ENCODE measurements at regions not wholly inside any gene's neighbourhood (a gene's known extent, or its start where the extent isn't known, plus 50 kb on each side); places are given as distances from the start of the nearest gene placed in this dataset.

DNA sequence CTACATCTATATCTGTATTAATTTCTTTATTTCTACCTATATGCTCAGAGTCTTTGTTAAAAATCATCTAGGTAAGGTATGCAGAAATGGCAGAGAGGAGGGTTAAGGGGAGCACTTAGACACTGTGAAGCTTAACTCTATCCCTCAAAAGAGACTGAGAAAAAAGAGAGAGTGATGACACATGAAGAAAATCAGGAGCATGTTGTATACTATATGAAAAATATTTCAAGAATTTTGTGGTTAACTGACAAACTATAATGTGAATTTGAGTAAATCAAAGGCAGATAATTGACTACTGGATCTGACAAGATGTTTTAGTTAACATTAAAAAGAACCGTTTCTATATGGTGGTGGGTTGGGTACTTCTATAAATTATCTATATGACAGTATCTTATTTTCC is 1814.2 kb upstream of the SEL1L start:
- TF ChIP-seq, protein P1, sequence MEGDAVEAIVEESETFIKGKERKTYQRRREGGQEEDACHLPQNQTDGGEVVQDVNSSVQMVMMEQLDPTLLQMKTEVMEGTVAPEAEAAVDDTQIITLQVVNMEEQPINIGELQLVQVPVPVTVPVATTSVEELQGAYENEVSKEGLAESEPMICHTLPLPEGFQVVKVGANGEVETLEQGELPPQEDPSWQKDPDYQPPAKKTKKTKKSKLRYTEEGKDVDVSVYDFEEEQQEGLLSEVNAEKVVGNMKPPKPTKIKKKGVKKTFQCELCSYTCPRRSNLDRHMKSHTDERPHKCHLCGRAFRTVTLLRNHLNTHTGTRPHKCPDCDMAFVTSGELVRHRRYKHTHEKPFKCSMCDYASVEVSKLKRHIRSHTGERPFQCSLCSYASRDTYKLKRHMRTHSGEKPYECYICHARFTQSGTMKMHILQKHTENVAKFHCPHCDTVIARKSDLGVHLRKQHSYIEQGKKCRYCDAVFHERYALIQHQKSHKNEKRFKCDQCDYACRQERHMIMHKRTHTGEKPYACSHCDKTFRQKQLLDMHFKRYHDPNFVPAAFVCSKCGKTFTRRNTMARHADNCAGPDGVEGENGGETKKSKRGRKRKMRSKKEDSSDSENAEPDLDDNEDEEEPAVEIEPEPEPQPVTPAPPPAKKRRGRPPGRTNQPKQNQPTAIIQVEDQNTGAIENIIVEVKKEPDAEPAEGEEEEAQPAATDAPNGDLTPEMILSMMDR (IDR thresholded peaks at IDR 0.05; ENCODE audit: borderline replicate concordance, extremely low read depth, low read length, poor library complexity, severe bottlenecking): no peak
- no peak for TF ChIP-seq EZH2 (IDR thresholded peaks at IDR 0.05; ENCODE audit: borderline replicate concordance, low read depth, low read length, severe bottlenecking)
- no peak overlapping the region for H2AFZ ChIP-seq (ENCODE audit: low read depth, low read length)

DNA sequence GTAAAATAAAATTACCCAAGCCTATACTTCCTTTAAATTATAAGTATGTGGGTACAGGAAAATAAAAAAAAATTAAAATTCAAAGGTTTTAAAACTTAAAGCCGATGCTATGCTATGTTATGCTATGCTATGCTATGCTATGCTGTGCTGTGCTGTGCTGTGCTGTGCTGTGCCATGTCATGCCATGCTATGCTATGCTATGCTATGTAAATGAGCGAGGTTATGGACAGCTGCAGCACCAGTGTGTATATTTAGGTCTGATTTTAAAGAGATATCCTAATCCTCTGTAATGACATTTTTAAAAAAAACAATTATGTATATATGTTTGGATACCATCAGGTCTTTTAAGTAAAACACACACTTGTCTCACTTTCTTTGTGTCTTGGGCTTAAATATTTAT is 1822.0 kb upstream of the SEL1L start:
- no peak overlapping the region for H3K9ac ChIP-seq (ENCODE audit: low read depth, low read length)
- no peaks in the 10 kb centered on the region for H3K79me2 ChIP-seq (ENCODE audit: insufficient read depth, low read length)
- ATAC-seq (ENCODE audit: insufficient read depth, low read depth): no peak
- H3K27me3 ChIP-seq (ENCODE audit: insufficient read depth, low read length, poor library complexity): no peaks in the 10 kb centered on the region
- no peak overlapping the region for H3K4me2 ChIP-seq (ENCODE audit: insufficient read depth, low read length)
- no peaks in the 10 kb centered on the region for H3K9me3 ChIP-seq (ENCODE audit: insufficient read depth, low read length, severe bottlenecking)
- H2AFZ ChIP-seq (ENCODE audit: low read depth, low read length): no peak overlapping the region
- no peaks in the 10 kb centered on the region for H3K4me1 ChIP-seq (ENCODE audit: insufficient read depth, low read length)
- no peak for TF ChIP-seq EZH2 (IDR thresholded peaks at IDR 0.05; ENCODE audit: borderline replicate concordance, low read depth, low read length, severe bottlenecking)
- TF ChIP-seq, protein P1 (IDR thresholded peaks at IDR 0.05; ENCODE audit: borderline replicate concordance, extremely low read depth, low read length, poor library complexity, severe bottlenecking): no peak
- no peak overlapping the region for H3K27ac ChIP-seq (ENCODE audit: low read length)
- no peak for DNase-seq
- no peak overlapping the region for H3K4me3 ChIP-seq (ENCODE audit: low read depth in 1 of 2, low read length in 2 of 2)
- H3K36me3 ChIP-seq (ENCODE audit: insufficient read depth, low read length): no peaks in the 10 kb centered on the region
- H4K20me1 ChIP-seq (ENCODE audit: insufficient read depth, low read length): no peaks in the 10 kb centered on the region

More for the DNA sequence above, 1814.2 kb upstream of the SEL1L start:
- Histone ChIP-seq H4K20me1 (ENCODE audit: insufficient read depth, low read length) (no peaks in the 10 kb centered on the region), H3K4me3 (ENCODE audit: low read depth in 1 of 2, low read length in 2 of 2) (no peak overlapping the region), H3K27ac (ENCODE audit: low read length) (no peak overlapping the region), H3K9me3 (ENCODE audit: insufficient read depth, low read length, severe bottlenecking) (no peaks in the 10 kb centered on the region), H3K79me2 (ENCODE audit: insufficient read depth, low read length) (no peaks in the 10 kb centered on the region), H3K27me3 (ENCODE audit: insufficient read depth, low read length, poor library complexity) (no peaks in the 10 kb centered on the region), H3K36me3 (ENCODE audit: insufficient read depth, low read length) (no peaks in the 10 kb centered on the region), H3K9ac (ENCODE audit: low read depth, low read length) (no peak overlapping the region), H3K4me1 (ENCODE audit: insufficient read depth, low read length) (no peaks in the 10 kb centered on the region), H3K4me2 (ENCODE audit: insufficient read depth, low read length) (no peak overlapping the region)
- no peak for DNase-seq
- ATAC-seq (ENCODE audit: insufficient read depth, low read depth): no peak

DNA sequence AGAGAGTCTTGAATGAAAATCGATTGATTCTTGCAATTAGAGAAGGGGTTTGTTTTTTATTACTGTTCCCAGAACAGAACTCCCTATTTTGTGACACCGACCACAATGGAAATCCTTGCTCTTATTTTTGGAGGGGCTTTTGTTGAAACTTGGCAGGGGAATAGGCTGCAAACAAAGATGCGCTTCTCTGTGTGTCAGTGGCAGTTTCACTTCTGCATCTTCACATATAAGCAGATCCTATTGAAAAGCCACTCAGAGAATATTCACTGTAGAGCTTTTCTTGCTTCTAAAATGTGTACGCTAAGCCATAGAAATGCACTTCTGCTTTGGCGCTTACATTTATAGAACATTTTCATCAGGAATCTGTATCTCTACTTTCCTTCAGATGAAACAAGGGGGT is 1822.4 kb upstream of the SEL1L start:
- TF ChIP-seq, protein P1 (IDR thresholded peaks at IDR 0.05; ENCODE audit: borderline replicate concordance, extremely low read depth, low read length, poor library complexity, severe bottlenecking): no peak
- TF ChIP-seq EZH2 (IDR thresholded peaks at IDR 0.05; ENCODE audit: borderline replicate concordance, low read depth, low read length, severe bottlenecking): no peak
- ATAC-seq (ENCODE audit: insufficient read depth, low read depth) (no peak), DNase-seq (no peak)
- Histone ChIP-seq H4K20me1 (ENCODE audit: insufficient read depth, low read length) (no peaks in the 10 kb centered on the region), H3K79me2 (ENCODE audit: insufficient read depth, low read length) (no peaks in the 10 kb centered on the region), H2AFZ (ENCODE audit: low read depth, low read length) (no peak overlapping the region), H3K27ac (ENCODE audit: low read length) (no peak overlapping the region), H3K36me3 (ENCODE audit: insufficient read depth, low read length) (no peaks in the 10 kb centered on the region), H3K27me3 (ENCODE audit: insufficient read depth, low read length, poor library complexity) (no peaks in the 10 kb centered on the region), H3K4me1 (ENCODE audit: insufficient read depth, low read length) (no peaks in the 10 kb centered on the region), H3K9me3 (ENCODE audit: insufficient read depth, low read length, severe bottlenecking) (no peaks in the 10 kb centered on the region), H3K4me3 (ENCODE audit: low read depth in 1 of 2, low read length in 2 of 2) (no peak overlapping the region), H3K4me2 (ENCODE audit: insufficient read depth, low read length) (no peak overlapping the region), H3K9ac (ENCODE audit: low read depth, low read length) (no peak overlapping the region)

DNA sequence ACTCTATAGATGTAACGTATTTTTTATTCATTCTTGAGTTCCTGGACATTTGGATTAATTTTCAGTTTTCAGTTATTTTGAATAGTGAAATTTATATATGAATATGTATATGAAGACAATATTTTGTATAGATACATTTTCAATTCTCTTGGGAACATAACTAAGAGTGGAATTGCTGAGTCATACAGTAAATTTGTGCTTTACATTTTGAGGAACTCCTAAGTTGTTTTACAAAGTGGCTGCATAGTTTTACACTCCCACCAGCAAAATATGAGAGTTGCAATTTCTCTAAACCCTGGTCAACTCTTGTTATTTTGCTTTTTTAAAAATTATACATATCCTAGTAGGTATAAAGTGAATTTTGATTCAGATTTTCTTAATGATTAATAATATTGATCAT is 1838.6 kb upstream of the SEL1L start:
- TF ChIP-seq, protein P1 (IDR thresholded peaks at IDR 0.05; ENCODE audit: borderline replicate concordance, extremely low read depth, low read length, poor library complexity, severe bottlenecking): no peak
- TF ChIP-seq EZH2 (IDR thresholded peaks at IDR 0.05; ENCODE audit: borderline replicate concordance, low read depth, low read length, severe bottlenecking): no peak
- H3K4me1 ChIP-seq (ENCODE audit: insufficient read depth, low read length): no peaks in the 10 kb centered on the region
- H3K4me2 ChIP-seq (ENCODE audit: insufficient read depth, low read length): no peak overlapping the region
- ATAC-seq (ENCODE audit: insufficient read depth, low read depth) (no peak), DNase-seq (no peak)
- peaks cover 6% of the 10 kb centered on the region for H3K9me3 ChIP-seq (ENCODE audit: insufficient read depth, low read length, severe bottlenecking)
- H2AFZ ChIP-seq (ENCODE audit: low read depth, low read length): no peak overlapping the region
- no peaks in the 10 kb centered on the region for H4K20me1 ChIP-seq (ENCODE audit: insufficient read depth, low read length)
- no peaks in the 10 kb centered on the region for H3K79me2 ChIP-seq (ENCODE audit: insufficient read depth, low read length)
- no peak overlapping the region for H3K4me3 ChIP-seq (ENCODE audit: low read depth in 1 of 2, low read length in 2 of 2)
- no peaks in the 10 kb centered on the region for H3K36me3 ChIP-seq (ENCODE audit: insufficient read depth, low read length)
- H3K9ac ChIP-seq (ENCODE audit: low read depth, low read length): no peak overlapping the region
- no peaks in the 10 kb centered on the region for H3K27me3 ChIP-seq (ENCODE audit: insufficient read depth, low read length, poor library complexity)
- no peak overlapping the region for H3K27ac ChIP-seq (ENCODE audit: low read length)

All from DND-41 (cell line).